ENCODE measurements at regions not wholly inside any gene's neighbourhood (a gene's known extent, or its start where the extent isn't known, plus 50 kb on each side); places are given as distances from the start of the nearest gene placed in this dataset.

DNA sequence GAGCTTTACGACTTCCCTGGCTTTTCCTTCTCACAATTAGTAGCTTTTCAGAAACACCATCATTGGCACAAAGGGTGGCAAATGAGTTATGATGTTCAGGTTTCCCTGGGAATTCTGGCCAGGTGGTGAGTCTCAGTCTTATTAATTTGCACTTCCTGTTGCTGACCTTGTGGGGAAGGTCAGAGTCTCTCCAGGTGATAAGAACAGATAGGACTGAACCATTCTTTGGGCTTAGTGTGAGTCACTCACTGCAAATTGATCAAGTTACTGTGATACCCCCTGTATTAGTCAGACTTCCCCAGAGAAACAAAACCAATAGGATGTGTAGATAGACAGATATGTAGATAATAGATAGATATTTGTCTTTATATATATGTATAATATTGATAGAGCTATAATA is 53.8 kb upstream of the RANBP3L start:
- Histone ChIP-seq H3K27ac (no peak overlapping the region), H3K27me3 (no peaks in the 10 kb centered on the region), H3K9me3 (no peaks in the 10 kb centered on the region), H3K36me3 (no peaks in the 10 kb centered on the region), H3K4me1 (no peaks in the 10 kb centered on the region), H3K4me3 (no peak overlapping the region)
- no peak for DNase-seq
- intact Hi-C loops (cut with DNase I; ENCODE audit: low total_unique reads) (no loop called here), in situ Hi-C loops (cut with MboI; ENCODE audit: low sequenced_read_pairs in 4 of 4) (no loop called here)
- no peak for ATAC-seq
- no peak for TF ChIP-seq POLR2A (IDR thresholded peaks at IDR 0.05)
- TF ChIP-seq, protein P1, sequence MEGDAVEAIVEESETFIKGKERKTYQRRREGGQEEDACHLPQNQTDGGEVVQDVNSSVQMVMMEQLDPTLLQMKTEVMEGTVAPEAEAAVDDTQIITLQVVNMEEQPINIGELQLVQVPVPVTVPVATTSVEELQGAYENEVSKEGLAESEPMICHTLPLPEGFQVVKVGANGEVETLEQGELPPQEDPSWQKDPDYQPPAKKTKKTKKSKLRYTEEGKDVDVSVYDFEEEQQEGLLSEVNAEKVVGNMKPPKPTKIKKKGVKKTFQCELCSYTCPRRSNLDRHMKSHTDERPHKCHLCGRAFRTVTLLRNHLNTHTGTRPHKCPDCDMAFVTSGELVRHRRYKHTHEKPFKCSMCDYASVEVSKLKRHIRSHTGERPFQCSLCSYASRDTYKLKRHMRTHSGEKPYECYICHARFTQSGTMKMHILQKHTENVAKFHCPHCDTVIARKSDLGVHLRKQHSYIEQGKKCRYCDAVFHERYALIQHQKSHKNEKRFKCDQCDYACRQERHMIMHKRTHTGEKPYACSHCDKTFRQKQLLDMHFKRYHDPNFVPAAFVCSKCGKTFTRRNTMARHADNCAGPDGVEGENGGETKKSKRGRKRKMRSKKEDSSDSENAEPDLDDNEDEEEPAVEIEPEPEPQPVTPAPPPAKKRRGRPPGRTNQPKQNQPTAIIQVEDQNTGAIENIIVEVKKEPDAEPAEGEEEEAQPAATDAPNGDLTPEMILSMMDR (IDR thresholded peaks at IDR 0.05 in 4 of 5, conservative IDR thresholded peaks at IDR 0.05 in 1 of 5) = no peak

DNA sequence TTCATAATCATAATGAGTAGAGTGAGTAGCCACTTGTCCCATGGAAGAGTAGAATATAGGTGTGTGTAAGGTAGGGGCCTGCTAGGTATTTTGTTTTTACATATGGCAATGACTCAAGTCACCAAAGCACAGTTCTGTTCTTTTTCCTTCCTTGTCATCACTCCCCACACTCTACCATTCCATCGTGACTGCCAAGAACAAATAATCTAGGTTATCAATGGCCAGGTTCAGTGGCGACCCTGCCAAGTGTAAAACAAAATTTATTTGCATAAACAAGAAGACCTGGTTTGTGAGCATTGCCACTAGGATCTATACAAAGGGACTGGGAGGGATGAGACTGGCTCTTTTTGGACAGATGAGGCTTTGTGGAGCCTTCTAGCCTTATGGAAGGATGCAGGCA is 55.2 kb upstream of the RANBP3L start:
- in situ Hi-C loops (cut with MboI; ENCODE audit: low sequenced_read_pairs in 4 of 4) = no loop called here
- Histone ChIP-seq H3K36me3 (no peaks in the 10 kb centered on the region), H3K27me3 (no peaks in the 10 kb centered on the region), H3K27ac (no peak overlapping the region), H3K4me3 (no peak overlapping the region), H3K9me3 (no peaks in the 10 kb centered on the region), H3K4me1 (no peaks in the 10 kb centered on the region)
- no peak for TF ChIP-seq POLR2A (IDR thresholded peaks at IDR 0.05)
- TF ChIP-seq, protein P1 (IDR thresholded peaks at IDR 0.05 in 4 of 5, conservative IDR thresholded peaks at IDR 0.05 in 1 of 5) = no peak
- DNase-seq (no peak), ATAC-seq (no peak)
- intact Hi-C loops (cut with DNase I; ENCODE audit: low total_unique reads) = no loop called here

DNA sequence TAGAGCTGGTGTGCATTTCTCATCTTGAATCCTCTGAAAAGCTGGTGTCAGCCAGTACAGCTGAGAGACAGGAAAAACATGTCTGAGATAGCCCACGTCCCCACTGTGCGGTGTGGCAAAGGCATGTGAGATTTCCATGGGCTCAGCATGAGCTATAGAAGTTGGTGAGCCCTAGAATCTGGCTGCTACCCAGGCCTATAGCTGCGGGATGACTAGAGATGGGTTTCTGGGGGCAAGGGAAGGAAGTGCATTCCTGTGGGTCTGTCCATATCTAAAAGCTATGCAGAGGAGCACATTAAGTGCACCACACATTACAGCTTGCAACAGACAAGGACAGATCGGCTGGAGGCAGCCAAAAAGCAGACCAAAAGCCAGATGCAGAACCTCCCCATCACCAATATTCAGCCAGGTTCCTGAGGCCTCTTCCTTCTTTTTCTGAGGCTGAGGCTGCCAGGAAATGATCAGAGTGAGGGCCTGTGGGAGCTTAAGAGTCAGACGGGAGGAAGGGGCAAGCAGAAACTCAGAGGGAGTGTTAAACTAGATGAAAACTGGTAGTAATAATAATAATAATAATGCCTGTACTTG is 55.8 kb upstream of the RANBP3L start:
- H3K9me3 ChIP-seq = no peaks in the 10 kb centered on the region
- ATAC-seq = no peak
- intact Hi-C loops (cut with DNase I; ENCODE audit: low total_unique reads) (no loop called here), in situ Hi-C loops (cut with MboI; ENCODE audit: low sequenced_read_pairs in 4 of 4) (no loop called here)
- no peak for TF ChIP-seq POLR2A (IDR thresholded peaks at IDR 0.05)
- TF ChIP-seq, protein P1 (IDR thresholded peaks at IDR 0.05 in 4 of 5, conservative IDR thresholded peaks at IDR 0.05 in 1 of 5) = no peak
- no peak overlapping the region for H3K4me3 ChIP-seq
- DNase-seq = no peak
- no peaks in the 10 kb centered on the region for H3K27me3 ChIP-seq
- H3K4me1 ChIP-seq = no peaks in the 10 kb centered on the region
- H3K36me3 ChIP-seq = no peaks in the 10 kb centered on the region
- H3K27ac ChIP-seq = no peak overlapping the region

DNA sequence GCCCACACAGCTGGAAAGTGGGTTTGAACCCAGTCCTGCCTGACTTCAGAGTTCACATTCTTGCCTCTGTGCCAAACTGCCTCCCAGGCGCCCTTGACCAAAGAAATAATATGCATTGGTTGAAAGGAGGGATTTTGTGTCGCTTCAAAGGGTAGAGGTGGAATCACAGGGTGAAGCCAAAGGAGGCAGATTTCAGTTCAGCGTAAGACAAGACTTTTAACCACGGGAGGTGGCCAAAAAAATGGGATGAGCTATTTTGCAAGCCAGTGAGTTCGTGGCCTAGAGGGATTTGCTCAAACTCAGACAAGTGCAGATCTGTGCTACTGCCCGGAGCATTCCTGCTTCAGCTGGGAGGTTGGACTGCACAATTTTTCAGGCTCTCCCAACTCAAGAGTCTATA is 57.6 kb upstream of the RANBP3L start:
- DNase-seq (peak in 1 of 2 donors; percentile 19), ATAC-seq (no peak)
- no peak for TF ChIP-seq POLR2A (IDR thresholded peaks at IDR 0.05)
- TF ChIP-seq, protein P1 (IDR thresholded peaks at IDR 0.05 in 4 of 5, conservative IDR thresholded peaks at IDR 0.05 in 1 of 5) = no peak
- in situ Hi-C loops (cut with MboI; ENCODE audit: low sequenced_read_pairs in 4 of 4) (no loop called here), intact Hi-C loops (cut with DNase I; ENCODE audit: low total_unique reads) (no loop called here)
- H3K4me3 ChIP-seq = no peak overlapping the region
- H3K36me3 ChIP-seq = no peaks in the 10 kb centered on the region
- no peaks in the 10 kb centered on the region for H3K9me3 ChIP-seq
- H3K4me1 ChIP-seq = no peaks in the 10 kb centered on the region
- H3K27me3 ChIP-seq = no peaks in the 10 kb centered on the region
- no peak overlapping the region for H3K27ac ChIP-seq

DNA sequence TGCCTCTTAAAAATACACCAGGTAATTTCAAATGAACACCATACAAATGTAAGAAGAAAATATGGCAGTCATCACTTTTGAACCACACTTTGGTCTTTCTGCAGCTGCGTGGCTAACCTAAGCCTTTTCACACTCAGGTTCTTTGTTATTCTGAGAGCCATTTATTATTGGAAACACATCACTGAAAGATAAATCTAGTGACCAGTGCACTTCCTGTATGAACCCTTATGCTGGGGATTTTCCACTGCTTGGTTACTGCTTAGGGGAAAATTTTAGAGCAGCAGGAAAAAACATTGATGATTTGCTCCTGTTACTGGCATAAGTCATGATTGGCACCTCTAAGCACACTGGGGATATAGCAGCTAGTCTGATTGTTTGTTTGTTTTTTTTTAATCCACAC is 58.6 kb upstream of the RANBP3L start:
- intact Hi-C loops (cut with DNase I; ENCODE audit: low total_unique reads) = no loop called here
- TF ChIP-seq, protein P1 (IDR thresholded peaks at IDR 0.05 in 4 of 5, conservative IDR thresholded peaks at IDR 0.05 in 1 of 5) = no peak
- TF ChIP-seq POLR2A (IDR thresholded peaks at IDR 0.05) = no peak
- in situ Hi-C loops (cut with MboI; ENCODE audit: low sequenced_read_pairs in 4 of 4) = no loop called here
- ATAC-seq = no peak
- H3K27me3 ChIP-seq = no peaks in the 10 kb centered on the region
- DNase-seq = no peak
- H3K4me1 ChIP-seq = no peaks in the 10 kb centered on the region
- H3K27ac ChIP-seq = no peak overlapping the region
- H3K9me3 ChIP-seq = no peaks in the 10 kb centered on the region
- H3K36me3 ChIP-seq = no peaks in the 10 kb centered on the region
- H3K4me3 ChIP-seq = no peak overlapping the region
